ENCODE measurements at regions not wholly inside any gene's neighbourhood (a gene's known extent, or its start where the extent isn't known, plus 50 kb on each side); places are given as distances from the start of the nearest gene placed in this dataset.

- DNase-seq (ENCODE audit: low read depth) = no peak
- no peak overlapping the region for H3K4me3 ChIP-seq (ENCODE audit: low read depth, low read length)
- TF ChIP-seq, protein P1, sequence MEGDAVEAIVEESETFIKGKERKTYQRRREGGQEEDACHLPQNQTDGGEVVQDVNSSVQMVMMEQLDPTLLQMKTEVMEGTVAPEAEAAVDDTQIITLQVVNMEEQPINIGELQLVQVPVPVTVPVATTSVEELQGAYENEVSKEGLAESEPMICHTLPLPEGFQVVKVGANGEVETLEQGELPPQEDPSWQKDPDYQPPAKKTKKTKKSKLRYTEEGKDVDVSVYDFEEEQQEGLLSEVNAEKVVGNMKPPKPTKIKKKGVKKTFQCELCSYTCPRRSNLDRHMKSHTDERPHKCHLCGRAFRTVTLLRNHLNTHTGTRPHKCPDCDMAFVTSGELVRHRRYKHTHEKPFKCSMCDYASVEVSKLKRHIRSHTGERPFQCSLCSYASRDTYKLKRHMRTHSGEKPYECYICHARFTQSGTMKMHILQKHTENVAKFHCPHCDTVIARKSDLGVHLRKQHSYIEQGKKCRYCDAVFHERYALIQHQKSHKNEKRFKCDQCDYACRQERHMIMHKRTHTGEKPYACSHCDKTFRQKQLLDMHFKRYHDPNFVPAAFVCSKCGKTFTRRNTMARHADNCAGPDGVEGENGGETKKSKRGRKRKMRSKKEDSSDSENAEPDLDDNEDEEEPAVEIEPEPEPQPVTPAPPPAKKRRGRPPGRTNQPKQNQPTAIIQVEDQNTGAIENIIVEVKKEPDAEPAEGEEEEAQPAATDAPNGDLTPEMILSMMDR (IDR thresholded peaks at IDR 0.05; ENCODE audit: low read depth, low read length, missing control alignments) = no peak
- in situ Hi-C loops (cut with HindIII; ENCODE audit: low sequenced_read_pairs) = no loop called here
Measured at GRCh38 chr6:168373389-168373788, 53.8 kb upstream of the DACT2 start.

DNA sequence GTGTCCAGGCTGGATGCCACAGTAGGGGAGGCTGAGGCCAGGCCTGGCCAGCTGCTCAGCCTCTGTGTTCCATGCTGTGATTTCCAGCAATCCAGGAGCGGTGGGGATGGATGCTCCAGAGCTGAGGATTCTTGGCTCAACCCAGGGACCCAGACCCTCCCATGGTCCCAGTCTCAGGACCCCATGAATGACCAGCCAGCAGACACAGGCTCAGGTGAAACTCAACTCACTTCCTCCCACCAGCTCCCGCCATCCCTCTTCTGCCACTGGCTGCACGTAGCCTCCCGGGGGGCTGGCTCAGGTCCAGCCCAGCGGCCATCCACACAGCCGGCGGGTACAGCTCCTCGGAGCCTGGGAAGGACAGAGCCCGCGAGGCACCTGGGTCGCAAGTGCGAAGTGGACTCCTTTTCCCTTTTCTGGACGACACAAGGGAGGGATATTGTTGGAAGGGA is 54.5 kb upstream of the DACT2 start:
- DNase-seq (ENCODE audit: low read depth) = no peak
- H3K4me3 ChIP-seq (ENCODE audit: low read depth, low read length) = no peak overlapping the region
- in situ Hi-C loops (cut with HindIII; ENCODE audit: low sequenced_read_pairs) = no loop called here
- TF ChIP-seq, protein P1 (IDR thresholded peaks at IDR 0.05; ENCODE audit: low read depth, low read length, missing control alignments) = no peak

GRCh38 chr6:168374541-168375071 is 55.0 kb upstream of the DACT2 start:
- in situ Hi-C loops (cut with HindIII; ENCODE audit: low sequenced_read_pairs) = no loop called here
- no peak overlapping the region for H3K4me3 ChIP-seq (ENCODE audit: low read depth, low read length)
- no peak for DNase-seq (ENCODE audit: low read depth)
- TF ChIP-seq, protein P1 (IDR thresholded peaks at IDR 0.05; ENCODE audit: low read depth, low read length, missing control alignments) = no peak

GRCh38 chr6:168376120-168376519 is 56.5 kb upstream of the DACT2 start:
- in situ Hi-C loops (cut with HindIII; ENCODE audit: low sequenced_read_pairs) = no loop called here
- TF ChIP-seq, protein P1 (IDR thresholded peaks at IDR 0.05; ENCODE audit: low read depth, low read length, missing control alignments) = no peak
- DNase-seq (ENCODE audit: low read depth) = no peak
- no peak overlapping the region for H3K4me3 ChIP-seq (ENCODE audit: low read depth, low read length)

- H3K4me3 ChIP-seq (ENCODE audit: low read depth, low read length) = no peak overlapping the region
- DNase-seq (ENCODE audit: low read depth) = no peak
- in situ Hi-C loops (cut with HindIII; ENCODE audit: low sequenced_read_pairs) = no loop called here
- TF ChIP-seq, protein P1 (IDR thresholded peaks at IDR 0.05; ENCODE audit: low read depth, low read length, missing control alignments) = no peak
Measured at GRCh38 chr6:168376811-168377483, 57.4 kb upstream of the DACT2 start.

GRCh38 chr6:168377484-168377855 is 57.9 kb upstream of the DACT2 start:
- no peak overlapping the region for H3K4me3 ChIP-seq (ENCODE audit: low read depth, low read length)
- DNase-seq (ENCODE audit: low read depth) = no peak
- in situ Hi-C loops (cut with HindIII; ENCODE audit: low sequenced_read_pairs) = no loop called here
- TF ChIP-seq, protein P1 (IDR thresholded peaks at IDR 0.05; ENCODE audit: low read depth, low read length, missing control alignments) = no peak

All from astrocyte of the cerebellum (primary cell).